SU-DHL-6 (cell line): ENCODE measurements at regions not wholly inside any gene's neighbourhood (a gene's known extent, or its start where the extent isn't known, plus 50 kb on each side); places are given as distances from the start of the nearest gene placed in this dataset.

Experiments used
- H2AFZ ChIP-seq: fragments of 200-600 bp; sonication (generic); 2 replicates; pipeline ENCODE4 v1.6.1; 2014; ENCODE audit warnings: low read depth, mild to moderate bottlenecking, moderate library complexity, mixed read lengths, antibody characterized with exemption, low read length; ENCODE audit not compliant: severe bottlenecking
- H3F3A ChIP-seq: fragments of 200-600 bp; shearing (Covaris generic); 2 replicates; pipeline ENCODE4 v1.6.0; 2016; ENCODE audit warnings: antibody characterized with exemption, mild to moderate bottlenecking; ENCODE audit not compliant: insufficient read depth
- H3K27ac ChIP-seq: fragments of 200-600 bp; sonication (generic); 2 replicates; pipeline ENCODE4 v1.5.1; 2016; ENCODE audit warnings: low read depth, mild to moderate bottlenecking, low read length, moderate library complexity, mixed read lengths
- H3K27me3 ChIP-seq: fragments of 200-600 bp; sonication (generic), shearing (Covaris generic); 2 replicates; pipeline ENCODE4 v1.6.0; 2014; ENCODE audit warnings: mild to moderate bottlenecking, low read length
- H3K36me3 ChIP-seq: fragments of 200-600 bp; sonication (generic); 2 replicates; pipeline ENCODE4 v1.6.1; 2014; ENCODE audit warnings: mild to moderate bottlenecking, low read length, mixed read lengths
- H3K4me2 ChIP-seq: fragments of 300-600, 200-600 bp; shearing (Covaris generic), sonication (generic); 2 replicates; pipeline ENCODE4 v1.6.0; 2014; ENCODE audit warnings: low read length, low read depth, mild to moderate bottlenecking; ENCODE audit not compliant: poor library complexity, severe bottlenecking
- H3K4me3 ChIP-seq: fragments of 200-600 bp; sonication (generic); 2 replicates; pipeline ENCODE4 v1.5.1; 2014; ENCODE audit warnings: antibody characterized with exemption, low read length, mild to moderate bottlenecking, mixed read lengths; ENCODE audit not compliant: insufficient read depth, poor library complexity, severe bottlenecking
- H3K79me2 ChIP-seq: fragments of 200-600 bp; sonication (generic); 2 replicates; pipeline ENCODE4 v1.6.1; 2014; ENCODE audit warnings: mild to moderate bottlenecking, low read length, moderate library complexity; ENCODE audit not compliant: insufficient read depth
- H3K9ac ChIP-seq: fragments of 200-600 bp; sonication (generic); 2 replicates; pipeline ENCODE4 v1.7.0; 2014; ENCODE audit warnings: mild to moderate bottlenecking, low read length
- H3K9me2 ChIP-seq: fragments of 200-600 bp; sonication (generic); replicated peaks from 2 replicates; pipeline ENCODE4 v1.6.1; 2014; ENCODE audit warnings: low read length; ENCODE audit not compliant: insufficient read depth
- H3K9me3 ChIP-seq: fragments of 200-600 bp; sonication (generic); 2 replicates; pipeline ENCODE4 v1.6.1; 2014; ENCODE audit warnings: low read length, mixed read lengths; ENCODE audit not compliant: insufficient read depth
- H4K20me1 ChIP-seq: fragments of 200-600 bp; sonication (generic); 2 replicates; pipeline ENCODE4 v1.6.1; 2014; ENCODE audit warnings: low read depth, mild to moderate bottlenecking, antibody characterized with exemption, low read length, moderate library complexity, mixed read lengths
- EZH2phosphoT487 ChIP-seq: fragments of 200-600 bp; sonication (generic), shearing (Covaris generic); conservative IDR thresholded peaks from 2 replicates; pipeline ENCODE4 v1.6.1; 2018; ENCODE audit warnings: mild to moderate bottlenecking, antibody characterized with exemption, low read length, moderate library complexity, mixed read lengths
- TF ChIP-seq, protein P1 (sequence below): fragments of 200-600 bp; sonication (generic); IDR thresholded peaks from one replicate; pipeline ENCODE4 v1.5.1; 2017; ENCODE audit warnings: antibody characterized with exemption, mild to moderate bottlenecking, low read length, moderate library complexity; ENCODE audit not compliant: insufficient read depth, poor library complexity, severe bottlenecking

DNA sequence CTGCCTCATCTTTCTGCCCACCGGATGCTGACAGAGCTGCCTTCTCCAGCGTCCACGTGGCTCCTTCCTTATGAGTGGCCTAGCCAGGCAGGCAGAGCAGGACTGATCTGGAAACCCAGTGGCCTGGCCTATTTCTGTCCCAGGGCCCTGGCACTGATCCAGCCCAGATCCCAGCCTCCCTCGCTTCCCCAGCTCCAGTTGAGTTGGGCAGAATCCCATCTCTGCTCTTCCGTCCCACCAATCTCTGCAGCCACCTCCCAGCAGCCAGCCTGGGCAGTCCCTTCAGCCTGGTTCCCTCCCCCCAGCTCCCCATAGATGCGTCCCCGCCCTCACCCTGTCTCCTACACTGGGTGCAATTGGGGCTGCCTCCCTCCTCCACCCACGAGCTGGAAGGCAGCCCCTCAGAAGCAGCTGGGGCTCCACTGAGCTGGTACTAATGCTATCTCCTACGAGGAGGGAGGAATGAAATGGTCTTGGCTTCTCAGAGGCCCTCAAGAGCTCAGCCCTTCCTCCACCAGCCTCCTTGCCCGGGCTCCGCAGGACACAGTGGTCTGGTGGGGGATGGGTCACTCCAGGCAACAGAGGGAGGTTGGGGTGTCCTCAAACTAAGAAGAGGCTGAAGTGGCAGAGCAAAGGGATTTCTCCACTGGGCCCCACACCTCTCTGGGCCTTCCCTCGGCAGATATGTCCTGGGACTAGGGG lies 94.2 kb downstream of the PJA1 start:
- Histone ChIP-seq H3K27ac (no peak overlapping the region), H2AFZ (no peak overlapping the region), H3K27me3 (no peaks in the 10 kb centered on the region), H3K36me3 (no peaks in the 10 kb centered on the region), H3F3A (no peaks in the 10 kb centered on the region), H3K79me2 (no peaks in the 10 kb centered on the region), H3K4me3 (no peak overlapping the region), H3K9ac (no peak overlapping the region), H3K9me3 (no peaks in the 10 kb centered on the region), H3K4me2 (no peak overlapping the region), H3K9me2 (no peaks in the 10 kb centered on the region), H4K20me1 (no peaks in the 10 kb centered on the region)
- TF ChIP-seq, protein P1, sequence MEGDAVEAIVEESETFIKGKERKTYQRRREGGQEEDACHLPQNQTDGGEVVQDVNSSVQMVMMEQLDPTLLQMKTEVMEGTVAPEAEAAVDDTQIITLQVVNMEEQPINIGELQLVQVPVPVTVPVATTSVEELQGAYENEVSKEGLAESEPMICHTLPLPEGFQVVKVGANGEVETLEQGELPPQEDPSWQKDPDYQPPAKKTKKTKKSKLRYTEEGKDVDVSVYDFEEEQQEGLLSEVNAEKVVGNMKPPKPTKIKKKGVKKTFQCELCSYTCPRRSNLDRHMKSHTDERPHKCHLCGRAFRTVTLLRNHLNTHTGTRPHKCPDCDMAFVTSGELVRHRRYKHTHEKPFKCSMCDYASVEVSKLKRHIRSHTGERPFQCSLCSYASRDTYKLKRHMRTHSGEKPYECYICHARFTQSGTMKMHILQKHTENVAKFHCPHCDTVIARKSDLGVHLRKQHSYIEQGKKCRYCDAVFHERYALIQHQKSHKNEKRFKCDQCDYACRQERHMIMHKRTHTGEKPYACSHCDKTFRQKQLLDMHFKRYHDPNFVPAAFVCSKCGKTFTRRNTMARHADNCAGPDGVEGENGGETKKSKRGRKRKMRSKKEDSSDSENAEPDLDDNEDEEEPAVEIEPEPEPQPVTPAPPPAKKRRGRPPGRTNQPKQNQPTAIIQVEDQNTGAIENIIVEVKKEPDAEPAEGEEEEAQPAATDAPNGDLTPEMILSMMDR: no peak

DNA sequence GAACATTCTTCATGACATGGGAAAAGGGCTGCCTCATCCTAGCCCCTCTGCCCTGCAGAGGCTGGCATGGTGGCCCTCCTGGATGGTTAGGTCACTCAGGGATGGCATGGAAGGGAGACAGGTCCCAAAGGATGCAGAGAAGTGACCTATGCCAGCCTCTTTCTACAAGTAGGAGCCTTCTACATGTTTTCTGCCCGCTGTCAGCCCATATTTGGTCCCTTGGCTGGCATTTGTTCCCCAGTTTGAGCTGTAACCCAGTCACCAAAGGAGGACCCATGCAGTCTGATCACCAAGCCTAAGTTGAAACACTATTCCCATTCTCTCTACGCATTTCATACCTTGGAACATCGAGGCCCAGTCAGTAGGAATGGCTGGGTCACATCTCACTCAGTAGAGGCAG lies 95.4 kb downstream of the PJA1 start:
- H3K4me3 ChIP-seq: no peak overlapping the region
- no peaks in the 10 kb centered on the region for H3K9me3 ChIP-seq
- H2AFZ ChIP-seq: no peak overlapping the region
- no peaks in the 10 kb centered on the region for H3K36me3 ChIP-seq
- no peaks in the 10 kb centered on the region for H3K27me3 ChIP-seq
- no peak overlapping the region for H3K4me2 ChIP-seq
- no peak overlapping the region for H3K9ac ChIP-seq
- no peaks in the 10 kb centered on the region for H3F3A ChIP-seq
- H4K20me1 ChIP-seq: no peaks in the 10 kb centered on the region
- no peaks in the 10 kb centered on the region for H3K9me2 ChIP-seq
- no peaks in the 10 kb centered on the region for H3K79me2 ChIP-seq
- no peak for TF ChIP-seq EZH2phosphoT487
- TF ChIP-seq, protein P1: no peak
- H3K27ac ChIP-seq: no peak overlapping the region

DNA sequence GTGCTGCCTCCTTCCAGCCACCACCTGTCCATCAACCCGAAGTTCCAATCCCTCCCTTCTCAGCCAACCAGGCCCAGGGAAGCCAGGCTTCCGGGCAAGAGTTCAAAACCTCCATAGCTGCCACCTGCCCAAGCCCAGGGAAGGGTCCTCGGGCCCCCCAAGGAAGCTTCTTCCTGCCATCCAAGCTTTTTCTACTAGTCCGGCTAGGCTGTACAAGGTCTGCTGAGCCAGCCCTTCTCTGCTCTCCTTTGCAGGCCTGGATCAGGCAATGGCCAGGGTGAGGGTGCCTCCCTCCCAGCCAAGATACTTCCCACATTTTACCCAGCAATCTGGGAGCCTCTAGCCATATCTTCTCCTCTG lies 96.2 kb downstream of the PJA1 start:
- H3K27me3 ChIP-seq: no peaks in the 10 kb centered on the region
- H3K4me3 ChIP-seq: no peak overlapping the region
- no peak overlapping the region for H3K9ac ChIP-seq
- H3K79me2 ChIP-seq: no peaks in the 10 kb centered on the region
- H3K4me2 ChIP-seq: no peak overlapping the region
- TF ChIP-seq, protein P1: no peak
- no peak for TF ChIP-seq EZH2phosphoT487
- no peaks in the 10 kb centered on the region for H3F3A ChIP-seq
- H3K27ac ChIP-seq: no peak overlapping the region
- H3K36me3 ChIP-seq: no peaks in the 10 kb centered on the region
- H3K9me2 ChIP-seq: no peaks in the 10 kb centered on the region
- no peaks in the 10 kb centered on the region for H3K9me3 ChIP-seq
- H4K20me1 ChIP-seq: no peaks in the 10 kb centered on the region
- no peak overlapping the region for H2AFZ ChIP-seq
